NCI-H82 (cell line): ENCODE measurements at regions not wholly inside any gene's neighbourhood (a gene's known extent, or its start where the extent isn't known, plus 50 kb on each side); places are given as distances from the start of the nearest gene placed in this dataset.
"Not testable (repeated sequence)": the region's sequence is repeated elsewhere in the genome, so short reads cannot be mapped to it uniquely, and the experiment has no call there.

ENCODE experiments used
- DNase-seq: peaks from one replicate; lab custom pipeline; 2025; lab: John Stamatoyannopoulos, UW

DNA sequence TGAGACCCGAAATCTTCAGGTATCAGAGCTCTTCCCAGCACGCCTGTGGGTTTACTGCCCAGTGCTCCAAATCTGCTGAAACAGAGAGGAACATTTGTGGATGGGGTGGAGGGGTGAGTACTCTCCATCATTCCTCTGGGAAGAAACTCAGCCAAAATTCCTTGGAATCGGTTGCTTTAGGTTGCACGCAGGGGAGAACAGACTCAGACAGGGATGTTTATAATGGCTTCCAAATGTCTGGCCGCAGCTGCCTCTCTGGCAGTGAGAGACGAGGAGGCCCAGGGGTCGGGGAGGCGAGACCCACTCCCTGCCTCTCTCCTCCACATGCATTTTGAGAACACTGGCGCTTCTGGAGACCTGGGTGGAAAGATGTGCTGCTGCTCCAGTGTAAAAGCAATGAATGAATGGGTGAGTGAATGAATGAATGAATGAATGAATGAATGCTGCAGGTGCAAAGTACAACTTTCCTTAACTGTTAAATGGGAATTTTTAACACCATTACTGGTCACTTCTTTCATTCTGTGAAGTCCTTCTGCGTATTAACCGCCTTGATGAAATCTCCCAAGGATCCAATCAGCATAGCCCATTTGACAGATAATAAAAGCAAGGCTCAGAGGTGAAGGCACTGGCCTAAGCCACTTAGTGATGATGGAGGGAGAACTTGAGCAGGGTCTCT lies 437.4 kb downstream of the MIAT start:
- no peak for DNase-seq

DNA sequence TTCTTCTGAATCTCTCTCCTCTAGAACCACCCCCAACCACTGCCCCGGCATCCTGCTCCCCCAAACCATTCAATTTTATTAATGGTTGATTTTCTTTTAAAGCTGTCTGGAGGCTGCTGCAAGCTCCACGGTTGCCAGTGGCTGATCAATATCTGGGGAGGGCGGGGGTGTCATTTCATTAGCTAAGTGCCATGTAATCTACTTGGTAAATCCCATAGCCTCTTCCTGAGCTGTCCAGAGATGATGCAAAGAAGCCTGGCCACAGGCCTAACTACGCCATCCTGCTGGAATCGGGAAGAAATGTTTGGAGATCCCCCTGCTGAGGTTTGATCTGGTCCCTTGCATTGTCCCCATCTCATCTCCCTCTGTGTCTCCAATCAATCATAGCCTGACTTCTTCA lies 440.1 kb downstream of the MIAT start:
- DNase-seq, result peak; percentile 39

DNA sequence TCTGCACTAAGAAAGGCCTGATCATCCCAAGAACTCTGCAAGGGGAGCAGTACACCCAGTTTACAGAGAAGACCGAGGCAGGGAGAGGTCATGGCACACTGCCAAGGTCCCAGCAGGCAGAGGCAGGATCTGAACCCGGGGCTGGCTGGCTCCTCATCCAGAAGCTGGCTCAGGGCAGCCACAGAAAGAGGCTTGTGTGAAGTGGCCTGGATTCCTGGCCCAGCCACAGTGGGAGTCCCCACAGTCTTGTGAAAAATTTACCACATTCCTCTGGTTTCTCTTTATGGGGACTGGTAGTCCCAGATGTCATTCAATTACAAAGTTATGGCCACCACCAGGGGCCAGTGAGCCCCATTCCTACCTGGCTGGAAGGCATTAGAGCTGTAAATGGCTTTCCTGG lies 440.5 kb downstream of the MIAT start:
- no peak for DNase-seq

GRCh38 chr22:27099946-27100722 lies 442.7 kb downstream of the MIAT start:
- no peak for DNase-seq

- no peak for DNase-seq
Observed at GRCh38 chr22:27100789-27101188, 443.4 kb downstream of the MIAT start.

DNA sequence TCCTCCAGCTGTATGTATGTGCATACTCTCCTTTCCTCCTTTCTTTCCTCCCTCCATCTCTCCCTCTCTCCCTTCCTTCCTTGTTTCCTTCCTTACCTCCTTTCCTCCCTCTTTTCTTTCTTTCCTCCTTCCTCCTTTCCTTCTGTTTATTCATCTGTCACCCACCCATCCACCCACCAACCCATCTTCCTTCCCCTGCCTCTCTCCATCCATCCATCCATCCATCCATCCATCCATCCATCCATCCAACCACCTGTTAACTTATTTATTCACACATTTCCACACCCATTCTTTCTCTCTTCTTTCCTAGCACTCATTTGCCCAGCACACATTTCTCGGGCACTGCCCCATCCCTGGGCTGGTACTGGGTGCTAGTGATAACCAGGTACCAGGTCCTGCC lies 443.9 kb downstream of the MIAT start:
- DNase-seq, result no peak

DNA sequence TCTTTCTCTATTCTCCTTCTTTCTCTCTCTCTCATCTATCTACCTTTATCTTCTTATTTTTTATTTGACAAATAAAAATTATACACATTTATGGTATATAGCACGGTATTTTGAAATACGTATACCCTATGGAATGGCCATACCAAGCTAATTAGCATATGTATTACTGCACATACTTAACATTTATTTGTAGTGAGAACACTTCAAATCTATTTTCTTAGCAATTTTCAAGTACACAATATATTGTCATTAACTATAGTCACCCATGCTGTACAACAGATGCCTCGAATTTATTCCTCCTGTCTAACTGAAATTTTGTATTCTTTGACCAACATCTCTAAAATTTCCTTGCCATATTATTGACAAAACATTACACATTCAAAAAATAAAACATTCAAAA lies 447.1 kb downstream of the MIAT start:
- DNase-seq, result no peak

- DNase-seq, result no peak
Observed at GRCh38 chr22:27105142-27106025, 448.0 kb downstream of the MIAT start.

DNA sequence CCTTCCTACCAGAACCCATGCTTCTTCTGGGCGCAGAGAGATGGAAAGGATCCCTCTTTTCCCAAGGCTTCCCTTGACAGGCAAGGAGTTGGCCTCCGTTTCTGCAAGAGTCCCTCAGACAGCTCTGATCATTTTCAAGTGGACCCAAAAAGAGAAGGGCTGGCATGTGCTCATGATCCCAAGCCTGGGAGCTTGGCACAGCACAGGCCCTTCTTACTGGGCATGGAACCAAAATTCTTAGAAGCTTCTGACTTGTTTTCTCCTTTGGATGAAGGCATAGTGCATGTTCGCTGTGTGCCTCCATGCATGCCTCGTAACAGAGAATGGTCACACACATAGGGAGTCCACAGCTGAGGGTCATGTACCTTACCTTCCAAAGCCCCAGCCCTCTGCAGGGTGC lies 449.6 kb downstream of the MIAT start:
- no peak for DNase-seq

DNA sequence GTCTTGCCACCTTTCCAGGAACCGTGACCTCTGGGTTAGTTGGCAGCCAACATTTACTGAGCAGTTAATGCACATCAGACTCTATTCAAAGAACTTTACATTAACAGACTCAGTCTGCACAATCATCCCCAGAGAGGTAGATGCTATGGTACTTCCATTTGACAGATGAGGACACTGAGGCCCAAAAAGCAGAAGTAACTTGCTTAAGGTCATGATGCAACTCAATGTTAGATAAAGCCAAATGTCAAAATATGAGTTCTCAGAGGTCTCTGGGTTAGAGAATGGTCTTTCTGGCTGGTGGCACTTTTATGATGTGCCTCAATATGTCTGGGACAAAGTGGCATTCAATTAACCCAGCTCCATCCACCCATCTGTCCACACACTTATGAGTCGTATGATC lies 450.0 kb downstream of the MIAT start:
- no peak for DNase-seq

- no peak for DNase-seq
Observed at GRCh38 chr22:27107824-27108223, 450.4 kb downstream of the MIAT start.

DNA sequence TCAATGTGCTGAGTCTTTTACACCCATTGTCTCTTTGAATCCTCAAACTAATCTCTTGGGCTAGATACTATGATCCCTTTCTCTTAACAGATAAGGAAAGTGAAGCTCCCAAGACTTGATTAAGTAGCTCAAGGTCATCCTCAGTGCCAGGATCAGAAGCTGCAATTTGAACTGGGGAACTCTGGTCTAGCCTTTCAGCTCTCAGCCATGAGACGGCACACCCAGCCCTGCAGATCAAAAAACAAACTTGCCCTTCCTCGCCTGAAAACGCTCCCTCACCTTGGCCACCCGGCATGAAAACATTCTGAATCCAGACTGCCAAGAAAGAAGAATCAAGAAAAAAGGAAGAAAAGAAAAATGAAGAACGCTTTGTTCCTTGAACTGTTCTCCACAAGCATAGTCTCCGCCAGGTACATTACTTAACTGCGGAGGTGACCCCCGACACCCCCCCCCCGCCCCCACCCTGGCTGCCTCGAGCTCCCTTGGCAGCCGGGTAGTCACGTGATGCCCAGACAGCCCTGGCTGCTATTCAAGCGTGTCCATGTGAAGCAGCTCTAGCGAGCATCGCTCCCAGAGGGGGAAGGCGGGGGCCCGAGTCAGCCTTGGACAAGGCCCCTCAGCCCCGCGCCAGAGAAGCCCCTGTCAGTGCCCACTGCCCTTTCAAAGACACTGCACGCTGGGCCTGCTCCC lies 451.2 kb downstream of the MIAT start:
- no peak for DNase-seq

DNA sequence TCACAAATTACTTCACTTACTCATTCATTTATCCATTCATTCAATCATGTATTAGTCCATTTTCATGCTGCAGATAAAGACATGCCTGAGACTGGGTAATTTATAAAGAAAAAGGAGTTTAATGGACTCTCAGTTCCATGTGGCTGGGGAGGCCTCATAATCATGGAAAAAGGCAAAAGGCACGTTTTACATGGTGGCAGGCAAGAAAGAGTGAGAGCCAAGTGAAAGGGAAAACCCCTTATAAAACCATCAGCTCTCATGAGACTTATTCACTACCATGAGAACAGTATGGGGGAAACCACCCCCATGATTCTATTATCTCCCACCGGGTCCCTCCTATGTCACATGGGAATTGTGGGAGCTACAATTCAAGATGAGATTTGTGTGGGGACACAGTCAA lies 452.0 kb downstream of the MIAT start:
- not testable (repeated sequence) for DNase-seq

GRCh38 chr22:27110665-27111451 lies 453.5 kb downstream of the MIAT start:
- no peak for DNase-seq

DNA sequence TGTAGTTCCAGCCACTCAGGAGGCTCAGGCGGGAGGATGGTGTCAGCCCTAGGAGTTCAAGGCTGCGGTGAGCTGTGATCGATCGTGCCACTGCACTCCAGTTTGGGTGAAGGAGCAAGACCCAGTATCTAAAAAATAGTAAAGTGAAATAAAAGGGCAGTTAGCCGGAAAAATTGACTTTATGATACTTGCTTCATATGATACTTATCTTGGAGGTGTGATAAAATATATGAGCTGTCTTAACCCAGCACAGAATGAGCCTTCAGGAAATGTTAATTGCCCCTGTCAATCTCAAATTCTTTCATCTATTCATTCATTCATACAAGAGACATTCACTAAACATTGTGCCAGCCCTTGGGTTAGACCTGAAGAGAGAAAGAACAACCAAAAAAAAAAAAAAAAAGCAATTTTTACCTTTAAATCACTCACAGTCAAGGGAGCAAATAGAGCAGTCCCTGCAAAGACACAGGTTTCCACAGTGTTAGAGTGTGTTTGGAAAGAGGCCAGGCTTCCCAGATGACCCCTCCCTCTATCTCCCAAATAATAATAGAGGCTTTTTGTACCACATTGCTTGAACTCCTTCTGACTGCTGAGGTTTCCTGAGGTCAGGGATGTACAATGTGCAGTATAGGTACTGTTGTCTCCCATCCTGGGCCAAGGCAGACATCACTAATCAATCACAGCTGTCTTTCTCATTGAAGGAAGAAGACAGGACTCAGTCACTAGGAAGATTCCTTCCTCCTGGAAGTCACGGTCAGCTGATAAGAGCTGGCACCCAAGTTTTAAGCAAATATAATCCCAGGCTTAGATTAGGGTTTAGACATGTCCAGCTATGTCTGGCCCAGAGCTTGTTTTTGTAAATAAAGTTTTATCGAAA lies 454.6 kb downstream of the MIAT start:
- no peak for DNase-seq

DNA sequence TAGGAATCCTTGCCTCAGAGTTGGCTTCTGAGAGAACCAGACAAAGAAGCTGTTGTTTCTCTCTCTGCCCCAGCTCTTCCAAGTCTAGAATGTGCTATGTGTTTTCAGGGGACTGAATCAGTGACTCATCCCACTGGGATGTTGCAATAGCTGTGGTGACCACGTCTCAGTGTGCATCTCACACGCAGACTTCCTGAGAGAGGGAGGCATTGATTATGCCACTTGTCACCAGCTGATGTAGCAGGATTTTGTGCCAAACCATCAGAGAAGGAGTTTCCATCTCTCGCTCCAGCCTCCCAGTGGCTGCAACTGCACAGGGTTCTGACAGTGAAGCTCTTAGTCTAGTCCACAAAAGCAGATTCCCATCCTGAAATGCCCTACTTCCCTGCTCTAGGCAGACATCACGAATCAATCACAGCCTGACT lies 455.8 kb downstream of the MIAT start:
- DNase-seq, result no peak

GRCh38 chr22:27113641-27114040 lies 456.3 kb downstream of the MIAT start:
- no peak for DNase-seq

GRCh38 chr22:27114186-27114585 lies 456.8 kb downstream of the MIAT start:
- no peak for DNase-seq

DNA sequence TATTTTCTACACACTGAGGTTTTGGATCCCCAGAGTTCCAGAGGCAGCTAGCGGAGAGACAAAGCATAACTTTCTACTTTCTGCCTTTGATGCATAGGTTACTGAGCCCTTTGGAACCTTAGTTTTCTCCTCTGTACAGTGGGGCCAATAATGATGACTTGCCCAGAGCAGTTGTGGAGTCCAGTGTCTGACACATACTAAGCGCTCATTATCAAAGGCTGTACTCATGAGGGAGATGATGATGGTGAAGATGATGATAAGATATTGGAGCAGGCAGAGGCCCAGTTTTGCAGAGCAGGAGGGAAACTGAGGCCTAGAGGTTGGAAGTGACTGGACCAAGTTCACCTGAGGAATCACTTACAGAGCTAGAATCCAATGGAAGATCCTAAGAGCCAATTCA lies 458.0 kb downstream of the MIAT start:
- DNase-seq, result no peak

DNA sequence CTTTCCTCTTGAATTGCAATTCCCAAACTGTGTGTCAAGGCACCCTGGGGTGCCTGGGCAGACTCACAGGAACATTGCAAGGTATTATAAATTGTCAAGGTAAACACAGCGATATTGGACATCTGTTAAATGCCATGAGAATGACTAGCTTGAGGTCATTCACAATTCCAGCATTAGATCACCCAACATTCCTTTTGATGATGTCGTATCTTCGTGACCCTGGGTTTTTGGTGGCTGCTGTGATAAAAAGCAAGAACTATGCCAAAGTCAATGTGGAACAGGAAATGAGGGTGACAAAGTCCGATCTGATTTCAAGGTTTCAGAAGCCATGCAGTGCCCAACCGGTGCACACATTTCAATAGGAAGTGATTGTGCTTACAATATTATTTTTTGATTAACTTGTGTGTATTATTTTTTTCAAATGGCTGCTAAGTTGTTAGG lies 458.4 kb downstream of the MIAT start:
- DNase-seq, result no peak
